Tongue (tissue), 1 donor: ENCODE measurements at regions not wholly inside any gene's neighbourhood (a gene's known extent, or its start where the extent isn't known, plus 50 kb on each side); places are given as distances from the start of the nearest gene placed in this dataset.

ENCODE experiments used
- DNase-seq: peaks from one replicate; pipeline ENCODE4 v3.0.0-alpha.2; 2015

- peak; percentile 40 for DNase-seq
These were observed 80.5 kb upstream of the AFF3 start for GRCh38 chr2:100222844-100223243.

GRCh38 chr2:100218552-100218951 lies 76.2 kb upstream of the AFF3 start:
- no peak for DNase-seq

- DNase-seq = no peak
These were observed 74.9 kb upstream of the AFF3 start for GRCh38 chr2:100217323-100217722.

- DNase-seq = no peak
These were observed 73.6 kb upstream of the AFF3 start for GRCh38 chr2:100216015-100216414.

GRCh38 chr2:100215371-100215770 lies 73.0 kb upstream of the AFF3 start:
- peak; percentile 60 for DNase-seq

- peak; percentile 96 for DNase-seq
These were observed 72.0 kb upstream of the AFF3 start for GRCh38 chr2:100214265-100214971.

- no peak for DNase-seq
These were observed 71.2 kb upstream of the AFF3 start for GRCh38 chr2:100213595-100213994.

GRCh38 chr2:100212850-100213249 lies 70.5 kb upstream of the AFF3 start:
- DNase-seq = no peak

- DNase-seq = no peak
These were observed 69.1 kb upstream of the AFF3 start for GRCh38 chr2:100211521-100211920.

GRCh38 chr2:100208141-100208770 lies 65.9 kb upstream of the AFF3 start:
- no peak for DNase-seq

GRCh38 chr2:100207411-100207885 lies 65.1 kb upstream of the AFF3 start:
- no peak for DNase-seq

- no peak for DNase-seq
These were observed 64.4 kb upstream of the AFF3 start for GRCh38 chr2:100206731-100207255.

- DNase-seq = no peak
These were observed 62.8 kb upstream of the AFF3 start for GRCh38 chr2:100205174-100205573.

- DNase-seq = no peak
These were observed 60.2 kb upstream of the AFF3 start for GRCh38 chr2:100202567-100202966.

GRCh38 chr2:100200985-100201384 lies 58.6 kb upstream of the AFF3 start:
- DNase-seq = no peak

- DNase-seq = no peak
These were observed 57.0 kb upstream of the AFF3 start for GRCh38 chr2:100199421-100199820.

- no peak for DNase-seq
These were observed 56.3 kb upstream of the AFF3 start for GRCh38 chr2:100198461-100199230.

GRCh38 chr2:100197631-100198153 lies 55.3 kb upstream of the AFF3 start:
- DNase-seq = peak; percentile 93

GRCh38 chr2:100196786-100197494 lies 54.5 kb upstream of the AFF3 start:
- peak; percentile 47 for DNase-seq

- DNase-seq = no peak
These were observed 53.6 kb upstream of the AFF3 start for GRCh38 chr2:100195942-100196341.

GRCh38 chr2:100194951-100195350 lies 52.6 kb upstream of the AFF3 start:
- no peak for DNase-seq

GRCh38 chr2:100193291-100193710 lies 50.9 kb upstream of the AFF3 start:
- no peak for DNase-seq
